ENCODE measurements at regions not wholly inside any gene's neighbourhood (a gene's known extent, or its start where the extent isn't known, plus 50 kb on each side); places are given as distances from the start of the nearest gene placed in this dataset.

DNA sequence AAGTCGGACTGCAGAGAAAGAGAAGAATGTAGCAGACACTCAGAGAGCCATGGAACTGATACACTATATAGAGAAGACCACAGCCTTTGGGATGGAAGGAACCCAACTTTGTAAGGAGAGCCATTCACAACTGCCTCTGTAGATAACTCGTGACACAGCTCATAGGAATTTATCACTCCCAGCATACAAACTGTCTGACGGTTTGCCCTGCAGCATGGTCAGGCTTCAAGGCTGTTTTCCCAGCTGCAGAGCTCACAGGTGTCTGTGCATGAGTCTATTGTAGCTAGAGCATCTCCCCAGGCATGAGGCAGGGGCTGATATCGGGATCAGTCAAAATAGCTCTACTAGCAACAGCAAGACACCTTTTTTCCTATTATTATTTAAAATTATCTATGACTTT, 130.5 kb upstream of the DTNBP1 start:
- DNase-seq: peak in 1 of 2 experiments; percentile 34

DNA sequence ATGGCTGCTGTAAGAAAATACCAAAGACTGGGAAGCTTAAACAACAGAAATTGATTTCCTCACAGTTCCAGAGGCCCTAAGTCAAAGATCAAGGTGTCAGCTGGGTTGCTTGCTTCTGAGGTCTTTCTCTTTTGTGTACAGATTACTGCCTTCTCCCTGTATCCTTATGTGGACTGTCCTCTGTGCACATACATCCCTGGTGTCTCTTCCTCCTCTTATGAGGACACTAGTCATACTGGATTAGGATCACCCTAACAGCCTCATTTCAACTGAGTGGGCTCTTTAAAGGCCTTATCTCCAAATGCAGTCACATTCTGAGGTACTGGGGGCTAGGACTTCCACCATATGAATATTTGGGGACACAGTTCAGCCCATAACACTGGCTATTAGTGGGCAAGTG, 130.0 kb upstream of the DTNBP1 start:
- no peak for DNase-seq

DNA sequence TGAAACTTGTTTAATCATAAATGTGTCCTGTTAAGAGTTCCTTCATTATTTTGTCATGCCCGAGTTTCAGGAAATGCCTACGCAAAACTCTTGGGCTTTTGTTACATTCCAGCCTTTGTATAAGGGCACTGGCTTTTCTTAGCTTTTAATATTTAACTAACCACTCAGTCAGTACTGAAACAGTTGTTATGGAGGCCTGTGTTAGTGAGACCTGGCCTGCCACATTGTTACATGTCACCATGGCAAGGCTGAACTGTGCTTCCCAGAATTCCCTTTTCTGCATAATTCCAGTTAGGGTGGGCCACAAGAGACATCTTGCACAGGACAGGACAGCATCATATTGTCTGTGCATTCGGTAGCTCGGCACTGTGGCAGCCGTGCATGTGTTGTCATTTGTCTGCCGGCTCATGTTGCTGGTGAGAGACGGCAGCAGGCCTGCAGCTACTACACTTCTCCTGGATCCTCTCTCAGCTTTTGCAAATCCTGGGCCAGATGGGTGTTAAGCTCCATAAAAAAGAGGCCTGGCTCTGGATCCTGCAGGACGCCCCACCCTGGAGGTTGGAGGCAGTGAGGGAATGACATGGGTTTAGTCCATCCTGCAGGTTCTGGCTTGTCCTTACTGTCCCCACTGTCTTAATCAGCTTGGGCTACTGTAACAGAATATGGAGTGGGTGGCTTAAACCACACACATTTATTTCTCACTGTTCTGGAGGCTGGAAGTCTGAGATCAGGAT, 128.8 kb upstream of the DTNBP1 start:
- DNase-seq: no peak

DNA sequence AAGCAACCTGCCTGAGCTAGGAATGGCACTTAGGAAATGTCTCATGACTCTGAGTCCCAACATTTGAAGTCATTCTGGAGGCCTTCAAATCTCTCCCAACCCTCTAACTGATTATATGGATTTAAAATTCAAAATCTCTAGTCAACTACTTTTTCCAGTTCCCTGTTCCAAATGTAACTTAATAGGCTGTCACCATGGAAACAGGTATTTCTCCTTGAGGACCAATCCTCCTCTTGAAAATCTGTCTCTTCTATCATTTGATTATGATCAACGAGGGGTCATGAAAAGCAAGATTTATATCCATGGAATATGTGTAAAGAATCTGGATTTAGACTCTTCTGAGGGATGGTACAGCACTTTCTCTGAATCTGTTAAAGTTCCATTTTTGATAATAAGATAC, 127.3 kb upstream of the DTNBP1 start:
- no peak for DNase-seq

DNA sequence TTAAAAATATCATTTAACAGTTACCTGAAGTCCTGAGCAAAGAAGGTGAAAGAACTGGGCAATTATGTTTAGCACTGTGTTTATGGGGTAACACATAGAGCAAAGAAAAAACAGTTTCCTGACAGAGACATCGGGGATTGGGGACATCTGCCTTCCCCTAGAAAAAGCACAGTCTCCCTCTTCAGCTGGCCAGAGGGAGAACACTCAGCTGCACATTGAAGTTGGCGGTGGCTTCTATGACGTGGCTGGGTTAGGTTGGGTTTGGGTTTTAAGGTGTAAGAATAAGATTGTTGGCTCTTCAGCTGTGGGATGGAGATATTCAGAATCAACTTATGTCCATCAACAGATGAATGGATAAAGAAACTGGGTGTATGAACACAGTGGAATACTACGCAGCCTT, 124.0 kb upstream of the DTNBP1 start:
- no peak for DNase-seq

DNA sequence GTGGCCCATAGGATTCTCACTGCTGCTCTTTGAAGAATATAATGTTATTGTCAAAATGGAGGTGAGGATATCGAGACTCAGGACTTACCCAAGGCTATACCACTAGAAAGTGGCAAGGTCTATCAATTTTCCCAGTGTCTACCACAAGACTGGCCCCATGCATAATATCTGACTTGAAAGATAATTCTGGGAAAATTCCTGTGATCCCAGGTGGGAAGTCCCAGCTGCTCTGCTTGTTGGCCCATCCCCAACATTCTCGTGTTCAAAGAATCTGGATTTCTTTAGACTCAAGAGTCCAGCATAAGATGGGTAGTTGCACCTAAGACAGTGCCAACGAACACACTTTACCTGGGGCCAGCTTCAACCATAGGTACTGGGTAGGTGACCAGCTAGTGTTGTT, 120.7 kb upstream of the DTNBP1 start:
- DNase-seq: no peak

DNA sequence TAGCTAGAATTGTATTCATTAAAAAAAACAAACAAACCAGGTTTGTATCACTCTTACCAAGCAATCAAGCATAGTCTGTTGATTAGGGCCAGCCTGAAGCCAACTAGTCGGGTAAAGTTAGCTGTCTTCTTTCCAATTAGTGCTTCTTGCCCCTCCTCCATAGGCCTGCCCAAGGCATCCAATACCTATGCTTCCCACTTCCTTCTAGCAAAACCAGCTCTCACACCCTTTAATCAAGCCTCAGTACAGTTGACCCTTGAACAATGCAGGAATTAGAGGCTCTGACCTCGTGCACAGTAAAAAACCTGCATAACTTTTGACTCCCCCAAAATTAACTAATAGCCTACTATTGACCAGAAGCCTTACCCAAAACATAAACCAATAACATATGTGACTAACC, 119.1 kb upstream of the DTNBP1 start:
- no peak for DNase-seq

DNA sequence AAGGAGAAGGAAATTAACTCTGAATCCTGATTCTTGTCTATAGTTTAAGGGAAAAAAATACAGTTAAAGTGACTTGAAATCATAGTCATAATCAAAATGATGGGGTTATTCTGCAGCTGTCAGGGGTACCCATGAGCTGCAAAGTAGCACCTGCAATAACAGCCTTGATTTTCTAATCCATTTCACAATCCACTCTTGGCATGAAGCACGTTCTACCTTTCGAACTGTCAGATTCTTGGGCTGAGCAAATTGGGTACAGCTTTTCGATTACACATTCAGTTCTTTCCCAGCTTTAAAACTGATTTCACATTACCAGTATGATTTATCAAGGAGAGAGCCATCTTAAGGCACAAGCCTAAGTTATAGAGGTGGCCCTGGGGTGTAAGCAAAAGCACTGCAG, 118.5 kb upstream of the DTNBP1 start:
- no peak for DNase-seq

DNA sequence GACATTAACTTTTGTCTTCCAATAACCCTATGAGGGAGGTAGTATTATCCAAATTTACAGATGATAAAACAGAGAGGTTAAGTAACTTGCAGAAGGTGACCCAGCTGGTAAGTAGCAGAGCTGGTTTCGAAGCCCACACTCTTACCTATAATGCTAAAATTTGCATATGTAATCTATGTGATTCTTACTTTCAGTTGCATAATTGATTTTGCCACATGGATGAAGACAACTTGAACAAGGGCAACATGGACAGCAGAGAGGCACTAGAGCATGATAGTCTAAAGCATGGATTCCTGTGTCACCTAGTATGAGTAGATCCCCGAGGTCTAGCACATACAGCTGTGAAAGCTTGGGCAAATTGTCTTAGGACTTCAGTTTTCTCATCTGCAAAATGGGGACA, 117.6 kb upstream of the DTNBP1 start:
- DNase-seq: no peak

DNA sequence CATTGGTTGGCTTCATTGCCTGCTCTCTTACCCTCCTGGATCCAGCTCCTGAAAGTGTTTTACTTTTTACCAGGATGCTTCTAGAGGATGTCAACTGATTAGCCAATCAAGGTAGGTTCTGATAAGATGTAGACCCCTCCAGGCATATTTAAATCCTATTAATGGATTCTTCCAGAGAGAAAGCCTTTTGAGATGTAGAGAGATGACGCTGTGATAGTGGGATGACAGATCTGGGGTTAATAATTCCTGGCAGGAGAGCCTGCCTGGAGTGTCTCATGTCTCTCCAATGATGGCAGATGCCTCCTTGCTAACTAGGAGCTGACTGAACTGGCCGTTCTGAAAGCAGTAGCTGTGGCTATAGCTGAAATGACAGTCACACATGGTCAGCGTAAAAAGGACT, 116.9 kb upstream of the DTNBP1 start:
- DNase-seq: no peak

DNA sequence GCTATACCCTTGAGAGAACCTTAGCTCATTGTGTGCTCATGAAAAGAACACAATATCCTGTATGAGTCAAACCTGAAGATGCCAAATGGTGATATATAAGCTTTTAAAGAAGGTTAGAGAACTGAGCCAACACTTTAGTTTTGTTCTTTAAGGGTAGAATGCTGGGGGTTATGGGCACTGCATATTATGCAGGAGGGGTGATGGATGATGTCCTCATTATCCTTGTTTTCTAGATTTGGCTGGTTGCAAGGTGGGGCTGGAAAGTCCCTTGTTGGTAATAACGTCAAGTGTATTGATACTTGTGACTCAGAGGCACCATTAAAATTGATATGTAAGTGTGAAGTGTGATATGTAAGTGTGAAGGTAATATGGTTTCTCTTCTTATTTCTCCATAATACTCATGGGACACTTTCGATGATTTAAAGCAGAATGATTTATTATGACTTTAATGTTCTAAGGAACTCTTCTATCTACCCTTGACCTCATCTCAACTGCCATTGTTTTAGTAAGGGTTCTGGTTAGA, 113.7 kb upstream of the DTNBP1 start:
- DNase-seq: no peak

DNA sequence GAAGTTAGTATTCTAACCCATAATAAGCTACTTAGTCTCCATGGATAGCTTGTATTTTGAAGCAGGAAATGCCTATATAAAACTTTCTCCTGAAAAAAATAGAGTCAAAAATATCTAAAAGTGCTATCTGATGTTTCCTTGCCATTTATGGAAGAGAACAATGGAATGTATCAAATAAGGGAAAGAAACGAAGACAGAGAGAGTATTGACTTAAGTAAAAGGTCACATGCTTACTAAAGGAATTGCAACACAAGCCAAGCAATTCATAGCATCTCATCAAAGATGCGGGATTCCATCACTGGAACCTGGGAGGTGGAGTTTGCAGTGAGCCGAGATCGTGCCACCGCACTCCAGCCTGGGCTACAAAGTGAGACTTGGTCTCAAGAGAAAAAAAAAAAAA, 112.9 kb upstream of the DTNBP1 start:
- no peak for DNase-seq

DNA sequence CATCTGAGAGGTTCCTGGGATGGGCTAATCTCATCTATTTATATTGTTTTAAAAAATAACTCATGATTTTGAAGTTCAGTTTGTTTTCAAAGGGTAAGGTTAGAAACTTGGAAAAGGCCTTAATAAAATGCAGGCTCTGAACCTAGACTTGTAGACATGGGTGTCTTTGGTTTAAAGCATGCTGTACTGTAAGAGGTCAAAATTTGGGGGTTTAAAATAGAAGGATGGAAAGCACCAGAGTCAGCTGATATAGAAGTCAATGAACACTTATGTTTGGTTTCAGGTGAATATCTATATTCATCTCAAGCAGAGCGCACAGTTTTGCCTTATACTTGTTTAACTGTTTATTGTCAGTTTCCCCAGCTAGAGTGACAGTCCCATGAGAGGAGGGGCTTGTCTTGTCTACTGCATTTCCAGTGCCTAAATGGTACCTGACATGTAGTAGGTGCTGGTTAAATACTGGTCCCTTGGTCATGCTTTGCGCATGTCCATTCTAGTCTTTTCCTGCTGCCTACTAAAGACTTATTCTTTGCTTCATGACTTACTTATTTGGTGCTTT, 112.3 kb upstream of the DTNBP1 start:
- no peak for DNase-seq

DNA sequence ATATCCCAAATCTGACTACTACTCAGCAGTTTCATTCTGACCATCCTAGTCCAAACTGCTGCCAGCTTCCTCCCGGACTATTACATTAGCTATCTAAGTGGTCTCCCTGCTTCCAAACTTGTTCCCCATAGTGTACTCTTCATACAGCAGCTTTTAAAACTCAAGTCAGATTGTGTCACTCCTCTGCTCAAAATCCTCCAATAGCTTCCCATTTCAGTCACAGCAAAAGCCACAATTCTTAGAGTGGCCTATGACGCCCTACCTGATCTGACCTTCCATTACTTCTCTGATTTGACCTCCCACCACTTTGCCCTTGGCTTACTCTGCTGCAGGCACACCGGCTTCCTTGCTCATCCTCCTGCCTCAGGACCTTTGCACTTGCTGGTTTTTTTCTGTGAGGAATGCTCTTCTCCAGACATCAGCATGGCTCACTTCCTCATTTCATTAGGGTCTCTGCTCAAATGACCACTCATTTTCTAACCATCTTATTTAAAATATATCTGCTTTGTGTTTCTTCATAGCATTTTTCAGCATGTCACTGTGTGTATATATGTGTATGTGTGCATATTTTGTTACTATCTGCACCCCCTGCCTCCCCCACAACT, 111.1 kb upstream of the DTNBP1 start:
- DNase-seq: no peak

DNA sequence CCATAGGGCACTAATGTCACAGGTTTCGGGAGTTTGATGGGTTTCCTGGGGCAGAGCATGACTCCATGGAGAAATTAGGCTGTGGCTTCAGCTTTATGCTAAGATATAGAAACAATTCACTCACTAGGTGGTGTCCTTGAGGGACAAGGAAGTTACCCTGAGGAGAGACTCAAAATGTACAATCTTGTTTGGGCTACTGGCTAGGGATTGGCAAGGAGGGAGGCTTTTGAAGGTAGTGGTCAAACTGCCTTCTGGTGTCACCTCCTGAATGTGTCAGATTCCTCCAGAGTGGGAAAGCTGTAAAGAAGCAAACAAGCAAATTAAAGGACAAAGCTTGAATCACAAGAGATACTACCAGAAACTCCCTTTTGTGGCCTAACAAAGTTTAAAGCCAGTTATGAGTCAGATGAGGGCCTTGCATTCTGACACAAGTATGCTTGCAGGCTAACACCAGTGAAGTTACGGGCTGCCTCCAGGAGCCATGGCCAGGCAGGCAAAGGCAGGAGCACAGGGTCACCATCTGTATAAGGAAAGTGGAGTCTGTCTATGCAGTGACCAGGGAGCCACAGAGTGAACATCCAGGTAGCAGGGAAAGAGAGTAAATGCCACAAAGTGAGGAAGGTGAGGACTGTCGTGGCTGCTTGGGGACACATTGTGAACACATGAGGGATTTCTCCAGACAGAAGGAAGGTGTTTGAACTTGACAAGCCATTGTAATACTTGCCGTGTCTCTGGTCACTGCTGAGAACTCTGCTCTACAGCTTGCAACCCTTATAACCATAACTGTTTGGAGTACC, 107.7 kb upstream of the DTNBP1 start:
- DNase-seq: no peak

DNA sequence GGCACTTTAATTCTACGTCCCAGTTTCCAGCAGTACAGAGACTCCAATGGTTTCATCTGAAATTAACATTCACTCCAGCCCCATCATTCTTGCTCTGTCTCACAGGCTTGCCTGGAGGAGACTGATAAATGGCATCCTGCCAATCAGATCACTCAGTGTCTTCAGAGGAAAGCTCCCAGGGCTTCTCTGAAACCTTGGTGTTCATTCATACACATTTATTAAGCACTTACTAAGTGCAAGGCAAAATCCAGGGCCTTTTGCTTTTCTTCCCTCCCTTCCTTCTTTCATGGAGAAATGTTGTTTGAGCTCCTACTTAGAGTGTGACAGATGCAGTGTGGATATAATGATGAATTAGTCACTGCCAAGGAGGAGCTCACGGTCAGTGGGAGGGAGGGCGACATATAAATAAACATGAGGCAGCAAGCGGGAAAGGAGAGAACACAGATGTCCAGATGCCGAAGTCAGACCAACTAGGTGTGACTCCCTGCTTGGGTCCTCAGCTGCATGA, 106.7 kb upstream of the DTNBP1 start:
- no peak for DNase-seq

DNA sequence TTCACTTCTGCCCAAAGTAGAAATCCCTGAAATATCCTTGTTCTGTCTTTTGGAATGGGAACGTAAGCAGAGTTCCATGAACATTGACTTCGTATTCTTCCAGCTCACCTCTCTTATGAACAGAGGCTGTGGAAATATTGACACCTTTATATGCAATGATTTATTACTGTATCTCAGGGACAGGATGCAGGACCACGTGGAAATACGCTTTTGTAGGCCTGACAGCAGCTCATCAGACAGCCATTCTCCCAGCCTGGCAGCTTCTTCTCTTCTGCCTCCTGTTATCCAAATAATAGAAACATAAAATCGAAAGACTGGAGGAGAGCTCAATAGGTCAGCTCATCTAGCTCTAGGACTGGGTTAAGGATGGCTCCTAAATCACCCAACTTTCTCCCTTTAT, 106.2 kb upstream of the DTNBP1 start:
- DNase-seq: no peak

DNA sequence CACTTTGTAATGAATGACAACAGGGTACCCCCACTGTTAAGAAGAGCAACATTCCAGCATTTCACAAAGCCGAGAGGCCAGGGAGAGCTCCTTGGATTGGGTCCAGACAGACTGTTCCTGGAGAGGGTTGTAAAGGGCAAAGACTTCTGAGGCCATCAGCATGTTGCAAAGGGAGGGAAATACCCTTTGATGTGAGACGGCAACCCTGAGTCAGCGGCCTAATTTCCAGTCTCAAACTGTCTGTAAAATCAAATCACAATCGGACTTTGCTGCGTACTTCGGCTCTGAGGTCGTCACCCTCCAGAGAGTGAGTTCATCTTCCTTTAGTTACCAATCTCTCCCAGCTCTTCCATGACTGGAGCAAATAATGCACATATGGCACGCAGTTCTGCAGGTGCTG, 101.0 kb upstream of the DTNBP1 start:
- no peak for DNase-seq

DNA sequence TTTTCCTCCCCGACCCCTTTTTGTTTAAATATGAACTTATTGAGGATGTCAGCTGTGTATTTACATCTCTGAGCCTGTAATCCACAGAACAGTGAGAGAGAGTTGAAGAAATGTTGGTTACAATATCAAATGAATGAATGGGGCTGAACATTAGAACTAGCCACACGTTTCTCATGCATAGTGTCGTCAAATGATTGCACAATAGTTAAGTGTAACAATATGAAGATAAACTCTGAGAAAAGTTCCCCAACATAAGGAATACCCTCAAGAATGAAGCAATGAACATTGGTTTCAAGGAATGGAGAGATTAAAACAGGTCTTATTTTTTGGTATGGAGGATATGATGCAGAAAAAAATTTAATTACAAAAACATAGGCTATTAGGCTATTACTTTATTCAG, 100.5 kb upstream of the DTNBP1 start:
- DNase-seq: no peak

DNA sequence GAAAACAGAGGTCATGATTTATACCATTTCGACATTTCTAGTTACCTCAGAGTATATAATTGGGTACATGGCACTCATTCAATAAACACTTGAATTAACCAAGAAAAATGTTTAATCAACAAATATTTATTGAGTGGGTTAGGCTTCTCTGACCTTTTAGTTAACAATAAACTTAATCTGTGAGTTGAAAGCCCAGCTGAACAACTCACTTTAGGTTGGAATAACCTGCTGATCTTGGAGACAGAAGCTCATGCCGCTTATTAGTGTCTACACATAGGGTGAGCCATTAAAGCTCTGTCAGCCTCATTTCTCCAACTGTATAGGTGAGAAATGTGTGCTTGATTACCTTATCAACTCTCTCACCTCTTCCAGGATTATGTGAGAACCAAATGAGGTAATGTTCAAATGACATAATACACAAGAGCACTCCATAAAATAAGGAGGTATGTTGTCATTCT, 98.2 kb upstream of the DTNBP1 start:
- no peak for DNase-seq

DNA sequence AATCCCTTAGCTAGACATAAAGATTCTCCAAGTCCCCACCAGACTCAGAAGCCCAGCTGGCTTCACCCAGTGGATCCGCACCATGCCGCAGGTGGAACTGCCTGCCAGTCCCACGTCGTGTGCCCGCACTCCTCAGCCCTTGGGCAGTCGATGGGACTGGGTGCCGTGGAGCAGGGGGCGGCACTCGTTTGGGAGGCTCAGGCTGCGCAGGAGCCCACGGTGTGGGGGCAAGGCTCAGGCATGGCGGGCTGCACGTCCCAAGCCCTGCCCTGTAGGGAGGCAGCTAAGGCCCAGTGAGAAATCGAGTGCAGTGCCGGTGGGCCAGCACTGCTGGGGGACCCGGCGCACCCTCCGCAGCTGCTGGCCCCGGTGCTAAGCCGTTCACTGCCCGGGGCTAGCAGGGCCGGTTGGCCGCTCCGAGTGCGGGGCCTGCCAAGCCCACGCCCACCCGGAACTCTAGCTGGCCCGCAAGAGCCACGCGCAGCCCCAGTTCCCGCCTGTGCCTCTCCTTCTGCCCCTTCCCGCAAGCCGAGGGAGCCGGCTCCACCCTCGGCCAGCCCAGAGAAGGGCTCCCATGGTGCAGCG, 95.9 kb upstream of the DTNBP1 start:
- no peak for DNase-seq

DNA sequence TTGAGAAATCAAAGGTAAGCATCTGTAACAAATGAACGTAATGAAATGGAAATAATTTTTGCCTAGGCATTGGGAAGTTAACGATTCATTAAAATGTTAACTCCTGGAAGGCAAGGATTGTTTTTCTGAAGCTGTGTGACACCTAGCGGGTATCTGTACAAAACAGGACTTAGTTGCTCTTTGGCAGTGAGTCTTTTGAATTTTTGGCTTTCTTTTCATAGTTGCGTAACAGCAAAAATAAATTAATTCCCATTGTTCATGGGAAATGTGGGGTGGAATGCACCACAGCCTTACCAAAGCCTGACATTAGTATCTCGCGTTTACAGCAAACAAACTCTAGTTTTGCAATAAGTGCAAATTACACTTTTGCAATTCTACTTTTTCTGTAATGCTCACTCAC, 92.7 kb upstream of the DTNBP1 start:
- DNase-seq: no peak

DNA sequence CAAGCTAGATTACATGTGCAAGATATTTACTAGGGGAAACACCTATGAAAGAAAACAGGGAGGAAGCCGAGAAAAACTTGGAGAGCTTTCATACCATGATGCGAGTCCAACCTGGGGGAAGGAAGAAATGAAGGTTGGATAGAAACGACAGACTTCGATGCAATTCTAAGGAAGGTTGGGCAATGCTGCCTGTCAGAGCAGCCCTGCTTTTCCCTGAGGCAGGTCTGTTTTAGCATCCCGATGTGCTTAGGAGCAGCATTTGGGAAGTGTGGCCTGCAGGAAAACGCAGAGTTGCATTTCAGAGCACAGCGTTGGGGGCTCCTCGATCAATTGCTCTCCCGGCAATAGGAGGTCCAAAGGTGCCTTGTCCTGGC, 91.9 kb upstream of the DTNBP1 start:
- no peak for DNase-seq

Measured in SW 1271 (cell line).